Uterus (tissue), 3 donors: ENCODE measurements at regions not wholly inside any gene's neighbourhood (a gene's known extent, or its start where the extent isn't known, plus 50 kb on each side); places are given as distances from the start of the nearest gene placed in this dataset.

Source experiments
- DNase-seq, 2 donors: peaks; one replicate each; pipeline ENCODE4 v3.0.0-alpha.2; 2019 to 2020
- H3K27ac ChIP-seq, 2 donors: fragments of 200-600 bp; sonication (generic); 1 replicate in 1 of 2; 2 replicates in 1 of 2; pipeline ENCODE4 v1.5.1; 2016 to 2018
- H3K27me3 ChIP-seq, 2 donors: fragments of 200-600 bp; sonication (generic); one replicate each; pipeline ENCODE4 v1.5.1; 2018 to 2019; ENCODE audit warnings: control low read depth in 1 of 2
- H3K36me3 ChIP-seq, 2 donors: fragments of 200-600 bp; sonication (generic); one replicate each; pipeline ENCODE4 v1.5.1; 2019; ENCODE audit warnings: control low read depth in 1 of 2
- H3K4me1 ChIP-seq, 2 donors: fragments of 200-600 bp; sonication (generic); one replicate each; pipeline ENCODE4 v1.5.1; 2018 to 2019; ENCODE audit warnings: control low read depth in 1 of 2
- H3K4me3 ChIP-seq, 2 donors: fragments of 200-600 bp; sonication (generic); 1 replicate in 1 of 2; 2 replicates in 1 of 2; pipeline ENCODE4 v1.5.1; 2018 to 2019; ENCODE audit warnings: mild to moderate bottlenecking in 1 of 2
- H3K9me3 ChIP-seq, 2 donors: fragments of 200-600 bp; sonication (generic); one replicate each; pipeline ENCODE4 v1.5.1; 2019; ENCODE audit warnings: control low read depth in 1 of 2
- POLR2A ChIP-seq, 2 donors: fragments of 450-650 bp; IDR thresholded peaks; one replicate each; pipeline ENCODE4 v1.6.1; 2016; ENCODE audit warnings: antibody characterized with exemption in 2 of 2, mild to moderate bottlenecking in 1 of 2, moderate library complexity in 1 of 2
- intact Hi-C: fragments of 100-400 bp; cut with DNase I; formaldehyde crosslinking; loops from one replicate; pipeline ENCODE4 v1.15.1; 2023; ENCODE audit warnings: low total_unique reads
- TF ChIP-seq, protein P1 (sequence below), 4 experiments: fragments of 200-600 bp in 2 of 4; fragments of 450-650 bp in 2 of 4; sonication (generic) in 2 of 4; IDR thresholded peaks; one replicate each; pipeline ENCODE4 v1.5.1; 2016 to 2019; ENCODE audit warnings: antibody characterized with exemption in 4 of 4, mild to moderate bottlenecking in 2 of 4, moderate library complexity in 1 of 4
- donor health status: DM: yes; HTN: yes; CAD: no.

DNA sequence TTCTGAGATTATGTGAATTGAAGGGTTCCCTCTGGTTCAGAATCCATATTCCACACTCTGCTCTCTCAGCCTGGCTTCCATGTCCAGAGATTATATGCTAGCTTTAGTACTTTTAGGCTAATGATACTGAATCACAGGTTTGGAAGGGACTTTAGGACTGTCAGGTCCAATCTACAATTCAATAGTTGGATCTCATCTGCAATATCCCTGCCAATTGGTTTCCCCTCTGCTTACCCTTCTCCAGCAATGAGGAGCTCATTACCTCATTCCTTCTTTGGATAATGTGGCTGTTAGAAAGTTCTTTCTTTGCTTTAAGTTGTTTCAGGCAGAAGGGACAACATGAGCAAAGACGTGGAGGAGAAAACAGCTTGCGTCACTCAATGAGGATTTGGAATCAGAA is 245.3 kb downstream of the PLPP3 start:
- intact Hi-C loops: no loop called here
- Histone ChIP-seq H3K27ac (no peak overlapping the region), H3K36me3 (no peaks in the 10 kb centered on the region), H3K9me3 (no peaks in the 10 kb centered on the region), H3K4me3 (no peak overlapping the region), H3K4me1 (no peaks in the 10 kb centered on the region), H3K27me3 (no peaks in the 10 kb centered on the region)
- no peak for TF ChIP-seq POLR2A (IDR thresholded peaks at IDR 0.05)
- TF ChIP-seq, protein P1, sequence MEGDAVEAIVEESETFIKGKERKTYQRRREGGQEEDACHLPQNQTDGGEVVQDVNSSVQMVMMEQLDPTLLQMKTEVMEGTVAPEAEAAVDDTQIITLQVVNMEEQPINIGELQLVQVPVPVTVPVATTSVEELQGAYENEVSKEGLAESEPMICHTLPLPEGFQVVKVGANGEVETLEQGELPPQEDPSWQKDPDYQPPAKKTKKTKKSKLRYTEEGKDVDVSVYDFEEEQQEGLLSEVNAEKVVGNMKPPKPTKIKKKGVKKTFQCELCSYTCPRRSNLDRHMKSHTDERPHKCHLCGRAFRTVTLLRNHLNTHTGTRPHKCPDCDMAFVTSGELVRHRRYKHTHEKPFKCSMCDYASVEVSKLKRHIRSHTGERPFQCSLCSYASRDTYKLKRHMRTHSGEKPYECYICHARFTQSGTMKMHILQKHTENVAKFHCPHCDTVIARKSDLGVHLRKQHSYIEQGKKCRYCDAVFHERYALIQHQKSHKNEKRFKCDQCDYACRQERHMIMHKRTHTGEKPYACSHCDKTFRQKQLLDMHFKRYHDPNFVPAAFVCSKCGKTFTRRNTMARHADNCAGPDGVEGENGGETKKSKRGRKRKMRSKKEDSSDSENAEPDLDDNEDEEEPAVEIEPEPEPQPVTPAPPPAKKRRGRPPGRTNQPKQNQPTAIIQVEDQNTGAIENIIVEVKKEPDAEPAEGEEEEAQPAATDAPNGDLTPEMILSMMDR (IDR thresholded peaks at IDR 0.05): no peak
- DNase-seq: no peak

DNA sequence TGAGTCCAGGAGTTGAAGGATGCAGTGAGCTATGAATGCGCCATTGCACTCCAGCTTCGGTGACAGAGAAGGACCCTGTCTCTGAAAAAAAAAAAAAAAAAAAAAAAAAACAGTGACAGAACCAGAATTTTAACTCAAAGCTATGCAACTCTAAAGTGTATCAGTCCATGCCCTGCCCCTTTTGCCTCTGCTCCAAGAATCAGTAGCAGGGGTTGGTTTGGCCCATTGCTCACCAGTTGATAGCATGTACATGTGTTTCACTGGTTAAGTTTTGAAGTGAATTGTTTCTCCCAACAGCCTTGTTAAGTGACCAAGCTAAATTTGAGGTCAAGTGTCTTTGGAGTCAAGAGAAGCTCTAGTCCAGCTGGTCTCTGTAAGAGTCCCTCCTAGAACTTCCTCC is 245.9 kb downstream of the PLPP3 start:
- Histone ChIP-seq H3K4me1 (no peaks in the 10 kb centered on the region), H3K27ac (no peak overlapping the region), H3K27me3 (no peaks in the 10 kb centered on the region), H3K9me3 (no peaks in the 10 kb centered on the region), H3K4me3 (no peak overlapping the region), H3K36me3 (no peaks in the 10 kb centered on the region)
- no peak for DNase-seq
- TF ChIP-seq POLR2A (IDR thresholded peaks at IDR 0.05): no peak
- TF ChIP-seq, protein P1 (IDR thresholded peaks at IDR 0.05): no peak
- intact Hi-C loops: no loop called here

DNA sequence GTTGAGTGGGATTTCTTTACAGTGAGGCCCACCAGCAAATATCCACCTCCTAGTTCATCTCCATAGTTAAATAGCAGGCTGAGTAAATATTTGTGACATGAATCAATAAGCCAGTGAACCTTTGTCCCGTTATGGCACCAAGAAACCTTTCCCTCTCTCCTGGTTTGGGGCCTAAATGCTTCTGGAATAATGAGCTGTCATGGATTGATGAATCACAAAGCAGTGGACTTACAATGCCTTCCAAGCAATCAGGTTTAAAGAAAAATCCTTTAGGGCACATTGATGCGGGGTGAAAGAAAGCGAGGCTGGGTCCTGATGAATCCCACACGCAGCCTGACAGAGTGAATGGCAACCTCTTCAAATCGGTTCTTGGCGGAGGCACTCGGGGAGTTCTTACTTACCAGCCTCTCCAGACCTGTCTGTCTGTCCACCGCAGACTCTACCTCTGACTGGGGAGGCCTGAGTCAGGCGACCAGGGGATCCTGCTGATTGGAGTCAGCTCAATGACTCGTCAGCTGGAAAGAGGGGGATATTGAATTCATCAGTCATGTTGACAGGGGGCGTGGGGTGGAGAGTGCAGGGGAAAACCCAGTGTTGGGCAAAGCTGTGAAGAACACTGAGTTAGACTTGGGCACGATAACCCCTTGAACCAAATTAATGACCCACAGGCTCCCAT is 247.3 kb downstream of the PLPP3 start:
- intact Hi-C loops: no loop called here
- H3K27ac ChIP-seq: no peak overlapping the region
- no peaks in the 10 kb centered on the region for H3K27me3 ChIP-seq
- no peaks in the 10 kb centered on the region for H3K9me3 ChIP-seq
- H3K4me3 ChIP-seq: no peak overlapping the region
- no peak for TF ChIP-seq POLR2A (IDR thresholded peaks at IDR 0.05)
- TF ChIP-seq, protein P1 (IDR thresholded peaks at IDR 0.05): no peak
- H3K4me1 ChIP-seq: no peaks in the 10 kb centered on the region
- H3K36me3 ChIP-seq: no peaks in the 10 kb centered on the region
- no peak for DNase-seq

DNA sequence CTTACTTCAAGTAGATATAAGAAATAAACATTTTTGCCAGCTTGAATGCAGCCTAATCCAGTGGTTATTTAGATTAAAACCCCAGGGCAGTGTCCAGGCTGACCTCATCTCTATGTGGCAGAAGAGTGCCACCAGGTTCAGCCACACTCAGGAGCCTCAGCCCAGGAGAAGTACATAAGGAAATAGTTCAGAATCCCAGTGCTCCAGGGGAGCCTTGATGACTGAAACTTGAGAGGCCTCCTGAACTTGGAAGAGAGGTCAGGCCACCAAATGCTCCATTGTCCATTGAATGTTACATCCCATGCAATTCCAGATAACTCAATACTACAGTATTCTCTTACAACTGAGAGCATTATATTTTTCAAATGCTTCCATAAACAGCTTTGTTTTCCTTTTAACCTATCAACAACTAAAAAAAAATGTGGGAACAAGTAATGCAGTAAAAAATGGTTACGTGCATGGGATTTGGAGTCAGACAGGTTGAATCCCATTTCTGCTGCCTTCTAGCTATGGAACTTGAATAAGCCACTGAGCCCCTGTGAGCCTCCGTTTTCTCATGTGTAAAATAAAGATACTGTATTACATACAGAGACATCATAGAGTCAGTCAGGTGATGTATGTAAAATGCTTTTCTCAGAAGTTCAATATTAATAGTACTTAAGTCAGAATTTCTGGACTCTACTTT is 248.0 kb downstream of the PLPP3 start:
- Histone ChIP-seq H3K9me3 (no peaks in the 10 kb centered on the region), H3K27me3 (no peaks in the 10 kb centered on the region), H3K36me3 (no peaks in the 10 kb centered on the region), H3K4me1 (no peaks in the 10 kb centered on the region), H3K27ac (no peak overlapping the region), H3K4me3 (no peak overlapping the region)
- intact Hi-C loops: no loop called here
- TF ChIP-seq, protein P1 (IDR thresholded peaks at IDR 0.05): no peak
- no peak for TF ChIP-seq POLR2A (IDR thresholded peaks at IDR 0.05)
- DNase-seq: no peak

DNA sequence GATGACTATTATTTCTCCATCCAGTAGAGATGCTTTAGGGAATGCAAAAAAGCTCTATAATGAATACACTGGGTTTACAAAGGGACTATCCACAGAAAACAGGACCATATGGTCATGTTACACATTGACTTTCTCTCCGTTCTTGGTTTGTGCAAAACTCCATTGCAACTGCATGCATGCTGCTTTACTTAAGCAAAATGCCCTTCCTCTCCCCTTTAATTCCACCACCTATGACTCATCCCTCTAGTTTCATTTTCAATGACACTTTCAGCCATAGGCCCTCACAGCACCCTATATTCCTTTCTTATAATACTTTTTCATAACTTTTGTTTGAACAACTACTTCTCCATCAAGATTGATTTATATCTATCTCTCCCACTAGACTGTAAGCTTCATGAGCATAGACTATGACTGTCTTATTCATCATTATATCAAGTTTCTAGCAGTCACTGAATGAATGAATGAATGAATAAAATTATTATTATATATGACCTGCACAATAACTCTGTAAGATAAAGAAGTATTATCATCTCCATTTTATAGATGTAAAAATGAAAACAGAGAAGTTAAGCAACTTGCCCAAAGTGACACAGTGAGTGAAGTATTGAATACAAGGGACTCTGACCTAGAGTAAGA is 248.9 kb downstream of the PLPP3 start:
- intact Hi-C loops: no loop called here
- no peaks in the 10 kb centered on the region for H3K27me3 ChIP-seq
- TF ChIP-seq, protein P1 (IDR thresholded peaks at IDR 0.05): no peak
- TF ChIP-seq POLR2A (IDR thresholded peaks at IDR 0.05): no peak

More for the DNA sequence above, 248.9 kb downstream of the PLPP3 start:
- H3K27ac ChIP-seq: no peak overlapping the region
- no peak for DNase-seq
- no peaks in the 10 kb centered on the region for H3K9me3 ChIP-seq
- no peaks in the 10 kb centered on the region for H3K36me3 ChIP-seq
- H3K4me3 ChIP-seq: no peak overlapping the region
- peaks cover 0 to 4% of the 10 kb centered on the region in 2 donors for H3K4me1 ChIP-seq
